GM19025 (cell line): ENCODE measurements at regions not wholly inside any gene's neighbourhood (a gene's known extent, or its start where the extent isn't known, plus 50 kb on each side); places are given as distances from the start of the nearest gene placed in this dataset.

ENCODE experiments used
- ATAC-seq: cut with Tn5 transposase; IDR thresholded peaks from one replicate; pipeline ENCODE4 v1.9.1; 2021; ENCODE audit warnings: mild to moderate bottlenecking, low read depth, moderate library complexity; ENCODE audit not compliant: unreplicated experiment

- ATAC-seq = no peak
Observed at GRCh38 chr3:34547297-34547920, 749.0 kb downstream of the PDCD6IP start.

GRCh38 chr3:34567266-34567665 is 768.8 kb downstream of the PDCD6IP start:
- no peak for ATAC-seq

GRCh38 chr3:34568766-34569165 is 770.3 kb downstream of the PDCD6IP start:
- no peak for ATAC-seq

- no peak for ATAC-seq
Observed at GRCh38 chr3:34569437-34569836, 771.0 kb downstream of the PDCD6IP start.

GRCh38 chr3:34570916-34571705 is 772.7 kb downstream of the PDCD6IP start:
- ATAC-seq = no peak

- ATAC-seq = no peak
Observed at GRCh38 chr3:34571714-34572113, 773.3 kb downstream of the PDCD6IP start.

GRCh38 chr3:34575776-34576175 is 777.3 kb downstream of the PDCD6IP start:
- ATAC-seq = no peak

GRCh38 chr3:34582055-34582454 is 783.6 kb downstream of the PDCD6IP start:
- no peak for ATAC-seq

- no peak for ATAC-seq
Observed at GRCh38 chr3:34583451-34583850, 785.0 kb downstream of the PDCD6IP start.

- ATAC-seq = no peak
Observed at GRCh38 chr3:34584971-34585370, 786.5 kb downstream of the PDCD6IP start.

GRCh38 chr3:34599595-34599994 is 801.2 kb downstream of the PDCD6IP start:
- no peak for ATAC-seq

- no peak for ATAC-seq
Observed at GRCh38 chr3:34619990-34620389, 821.6 kb downstream of the PDCD6IP start.

- no peak for ATAC-seq
Observed at GRCh38 chr3:34626699-34627098, 828.3 kb downstream of the PDCD6IP start.

GRCh38 chr3:34634939-34635338 is 836.5 kb downstream of the PDCD6IP start:
- no peak for ATAC-seq

GRCh38 chr3:34635352-34635850 is 837.0 kb downstream of the PDCD6IP start:
- no peak for ATAC-seq

GRCh38 chr3:34646911-34647460 is 848.6 kb downstream of the PDCD6IP start:
- ATAC-seq = no peak

- no peak for ATAC-seq
Observed at GRCh38 chr3:34650131-34650530, 851.7 kb downstream of the PDCD6IP start.

- ATAC-seq = no peak
Observed at GRCh38 chr3:34668915-34669314, 870.5 kb downstream of the PDCD6IP start.

- ATAC-seq = no peak
Observed at GRCh38 chr3:34669490-34669889, 871.1 kb downstream of the PDCD6IP start.

- ATAC-seq = no peak
Observed at GRCh38 chr3:34675383-34676120, 877.1 kb downstream of the PDCD6IP start.

GRCh38 chr3:34676436-34676835 is 878.0 kb downstream of the PDCD6IP start:
- ATAC-seq = no peak
